RWPE1 (cell line): ENCODE measurements at regions not wholly inside any gene's neighbourhood (a gene's known extent, or its start where the extent isn't known, plus 50 kb on each side); places are given as distances from the start of the nearest gene placed in this dataset.

Source experiments
- CTCF ChIA-PET: fragments of 350-600 bp; sonication (Branson Sonifier 250); formaldehyde crosslinking; extraction: SDS; loops from one replicate; lab custom pipeline; 2021; lab: Yijun Ruan, JAX
- POLR2A ChIA-PET: fragments of 400-600 bp; formaldehyde crosslinking; extraction: SDS; loops from one replicate; lab custom pipeline; 2020; ENCODE audit warnings: antibody characterized with exemption; ENCODE audit not compliant: low non-redundant PET; lab: Yijun Ruan, JAX
- DNase-seq: peaks from one replicate; pipeline ENCODE4 v3.0.0; 2012; ENCODE audit warnings: low spot score
- H3K27ac ChIP-seq: fragments of 450-650 bp; 2 replicates; pipeline ENCODE4 v1.5.1; 2017
- CTCF ChIP-seq: fragments of 450-650 bp; conservative IDR thresholded peaks from 2 replicates; pipeline ENCODE4 v1.5.1; 2017; ENCODE audit warnings: low read depth, mild to moderate bottlenecking

- CTCF ChIA-PET: no interaction called here
- POLR2A ChIA-PET: no interaction called here
- TF ChIP-seq CTCF: no peak
- no peak overlapping the region for H3K27ac ChIP-seq
- DNase-seq: no peak
Measured at GRCh38 chr4:137347371-137347770, 184.9 kb downstream of the PCDH18 start.

- POLR2A ChIA-PET: no interaction called here
- CTCF ChIA-PET: interaction anchor here (0.7 kb wide), 1 partner anchor 1523 kb away, joined by 3 read pairs; no protein-coding TSS in a partner anchor
- DNase-seq: no peak
- H3K27ac ChIP-seq: no peak overlapping the region
- TF ChIP-seq CTCF: no peak
Measured at GRCh38 chr4:137345597-137345996, 186.7 kb downstream of the PCDH18 start.

- POLR2A ChIA-PET: no interaction called here
- TF ChIP-seq CTCF: no peak
Measured at GRCh38 chr4:137343221-137343620, 189.1 kb downstream of the PCDH18 start.

GRCh38 chr4:137333031-137333430, 199.3 kb downstream of the PCDH18 start:
- ChIA-PET POLR2A (no interaction called here), CTCF (no interaction called here)
- H3K27ac ChIP-seq: no peak overlapping the region
- no peak for TF ChIP-seq CTCF
- DNase-seq: no peak

More at GRCh38 chr4:137343221-137343620, 189.1 kb downstream of the PCDH18 start:
- CTCF ChIA-PET: interaction anchor here (0.5 kb wide), 1 partner anchor 176 kb away, joined by 3 read pairs; no protein-coding TSS in a partner anchor
- DNase-seq: no peak
- H3K27ac ChIP-seq: no peak overlapping the region

- no peak for TF ChIP-seq CTCF
- POLR2A ChIA-PET: no interaction called here
- CTCF ChIA-PET: interaction anchor here (0.6 kb wide), 1 partner anchor 81 kb away, joined by 3 read pairs; no protein-coding TSS in a partner anchor
- H3K27ac ChIP-seq: no peak overlapping the region
- no peak for DNase-seq
Measured at GRCh38 chr4:137312257-137312656, 220.0 kb downstream of the PCDH18 start.

- ChIA-PET CTCF (interaction anchor here (0.6 kb wide), 1 partner anchor 277 kb away, joined by 3 read pairs; no protein-coding TSS in a partner anchor), POLR2A (no interaction called here)
- no peak for TF ChIP-seq CTCF
- peak; percentile 7 for DNase-seq
- H3K27ac ChIP-seq: no peak overlapping the region
Measured at GRCh38 chr4:137310593-137311490, 221.5 kb downstream of the PCDH18 start.
